Right lobe of liver (tissue), 4 donors: ENCODE measurements at regions not wholly inside any gene's neighbourhood (a gene's known extent, or its start where the extent isn't known, plus 50 kb on each side); places are given as distances from the start of the nearest gene placed in this dataset.

Experiments used
- CTCF ChIP-seq, 4 donors: fragments of 200-600 bp in 3 of 4; fragments of 450-650 bp in 1 of 4; IDR thresholded peaks; one replicate each; pipeline versions ENCODE4 v1.5.1 to v1.8.0; 2016 to 2022; ENCODE audit warnings: antibody characterized with exemption in 4 of 4, mild to moderate bottlenecking in 2 of 4
- POLR2A ChIP-seq: fragments of 450-650 bp; IDR thresholded peaks from one replicate; pipeline ENCODE4 v1.6.1; 2017; ENCODE audit warnings: antibody characterized with exemption, mild to moderate bottlenecking
- donor health status: DM: no; HTN: no; CAD: no.
- donor health status: DM: no; HTN: no; CAD: no.
- donor health status: DM: no; HTN: yes; CAD: no.

DNA sequence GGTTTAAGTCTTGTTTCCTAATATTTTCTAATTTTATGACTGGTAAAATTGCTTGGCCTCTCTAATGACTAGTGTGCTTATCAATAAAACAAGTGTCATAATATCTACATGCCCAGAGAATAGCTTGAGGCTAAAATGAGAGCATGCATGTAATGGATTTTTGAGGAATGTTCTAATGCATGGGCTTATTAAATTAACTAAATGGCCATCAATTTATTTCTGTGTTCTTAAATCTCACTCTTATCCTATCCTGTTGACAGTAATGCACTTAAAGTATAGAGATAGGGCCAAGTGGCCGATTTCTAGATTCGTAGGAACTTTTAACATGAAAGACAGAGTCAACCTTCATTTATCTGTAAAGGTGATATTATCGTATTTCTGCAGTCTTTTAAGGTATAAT is 252.4 kb upstream of the COL3A1 start:
- TF ChIP-seq CTCF (IDR thresholded peaks at IDR 0.05) (no peak), POLR2A (no peak)
